ENCODE measurements at regions not wholly inside any gene's neighbourhood (a gene's known extent, or its start where the extent isn't known, plus 50 kb on each side); places are given as distances from the start of the nearest gene placed in this dataset.

DNA sequence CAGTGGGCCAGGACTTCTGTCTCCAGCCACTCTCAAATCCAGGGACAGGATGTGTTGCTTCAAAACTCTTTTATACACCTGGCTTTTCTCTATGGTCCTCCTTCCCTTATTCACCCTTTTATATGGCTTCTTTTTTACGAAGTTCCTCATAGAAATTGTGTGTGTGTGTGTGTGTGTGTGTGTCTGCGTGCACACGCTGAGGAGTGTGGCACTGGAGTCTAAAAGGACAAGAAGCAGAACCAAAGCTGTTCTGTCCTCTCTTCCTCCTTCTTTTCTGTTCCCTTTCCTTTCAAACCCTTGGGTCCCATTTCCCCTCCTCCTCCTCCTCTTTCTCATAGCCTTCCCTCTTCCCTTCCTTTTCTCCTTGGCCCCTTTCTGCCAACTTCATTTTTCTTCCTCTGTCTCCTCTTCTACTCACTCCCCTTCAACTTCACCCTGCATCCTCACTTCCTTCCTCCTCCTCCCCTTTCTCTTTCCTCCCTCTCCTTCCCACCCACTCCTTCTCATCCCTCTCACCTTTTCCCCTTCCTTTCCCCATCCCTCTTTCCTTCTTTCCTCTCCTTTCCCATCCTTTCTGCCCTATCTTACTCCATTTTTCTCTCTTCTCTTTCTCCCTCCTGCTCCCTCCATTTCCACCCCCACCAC, 360.5 kb downstream of the MID1IP1 start:
- TF ChIP-seq PYGO2 (tag; IDR thresholded peaks at IDR 0.05) = no peak
- TF ChIP-seq, protein P1, sequence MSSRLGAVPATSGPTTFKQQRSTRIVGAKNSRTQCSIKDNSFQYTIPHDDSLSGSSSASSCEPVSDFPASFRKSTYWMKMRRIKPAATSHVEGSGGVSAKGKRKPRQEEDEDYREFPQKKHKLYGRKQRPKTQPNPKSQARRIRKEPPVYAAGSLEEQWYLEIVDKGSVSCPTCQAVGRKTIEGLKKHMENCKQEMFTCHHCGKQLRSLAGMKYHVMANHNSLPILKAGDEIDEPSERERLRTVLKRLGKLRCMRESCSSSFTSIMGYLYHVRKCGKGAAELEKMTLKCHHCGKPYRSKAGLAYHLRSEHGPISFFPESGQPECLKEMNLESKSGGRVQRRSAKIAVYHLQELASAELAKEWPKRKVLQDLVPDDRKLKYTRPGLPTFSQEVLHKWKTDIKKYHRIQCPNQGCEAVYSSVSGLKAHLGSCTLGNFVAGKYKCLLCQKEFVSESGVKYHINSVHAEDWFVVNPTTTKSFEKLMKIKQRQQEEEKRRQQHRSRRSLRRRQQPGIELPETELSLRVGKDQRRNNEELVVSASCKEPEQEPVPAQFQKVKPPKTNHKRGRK (tag; IDR thresholded peaks at IDR 0.05) = peak; percentile 86
- 0% methylated on average over 3 of the region's 3 CpGs for WGBS (ENCODE audit: insufficient coverage, low coverage, missing lambda C conversion rate)
- no peaks in the 10 kb centered on the region for H3K36me3 ChIP-seq (ENCODE audit: control insufficient read depth, insufficient read depth, low read length)
- no peaks in the 10 kb centered on the region for H4K20me1 ChIP-seq (replicated peaks; ENCODE audit: control insufficient read depth, insufficient read depth, low read length)
- ATAC-seq = no peak
- no peaks in the 10 kb centered on the region for H3K9me1 ChIP-seq (ENCODE audit: control insufficient read depth, insufficient read depth, low read length)
- in situ Hi-C loops (cut with MboI) = no loop called here
- H3K4me2 ChIP-seq (ENCODE audit: insufficient read depth, low read length) = no peak overlapping the region
- 0 out of 5 replicates have a peak, but pooled peaks cover 0 to 4% of the 10 kb centered on the region in 2 experiments for H3K4me1 ChIP-seq (replicated peaks in 1 of 2; ENCODE audit: control insufficient read depth in 2 of 2, insufficient read depth in 2 of 2, low read length in 2 of 2)
- H3K9me3 ChIP-seq (replicated peaks; ENCODE audit: control insufficient read depth, insufficient read depth, low read depth, low read length) = no peaks in the 10 kb centered on the region
- no peak for FAIRE-seq
- H3K4me3 ChIP-seq = no peak overlapping the region
- H3K9ac ChIP-seq (ENCODE audit: insufficient read depth in 1 of 2, low read depth in 2 of 2, low read length in 2 of 2) = no peak overlapping the region
- intact Hi-C loops (cut with micrococcal nuclease) = no loop called here
- H2AFZ ChIP-seq (ENCODE audit: low read depth, low read length) = no peak overlapping the region
- DNase-seq (ENCODE audit: extremely low read depth in 1 of 4, low spot score in 3 of 4) = no peak
- peaks cover 0 to 18% of the 10 kb centered on the region in 2 experiments; a peak in 2 of 5 replicates for H3K27me3 ChIP-seq (ENCODE audit: control insufficient read depth in 2 of 2, insufficient read depth in 2 of 2, low read length in 2 of 2)
- H3K79me2 ChIP-seq (ENCODE audit: control insufficient read depth, insufficient read depth, low read length) = no peaks in the 10 kb centered on the region
- ChIA-PET POLR2A (no interaction called here), CTCF (ENCODE audit: low intra/inter-chr PET ratio) (no interaction called here)
- BruUV-seq (replicated peaks) = no TSS peak
- no peak overlapping the region for H3K27ac ChIP-seq (ENCODE audit: extremely low read depth, low read depth, low read length)

DNA sequence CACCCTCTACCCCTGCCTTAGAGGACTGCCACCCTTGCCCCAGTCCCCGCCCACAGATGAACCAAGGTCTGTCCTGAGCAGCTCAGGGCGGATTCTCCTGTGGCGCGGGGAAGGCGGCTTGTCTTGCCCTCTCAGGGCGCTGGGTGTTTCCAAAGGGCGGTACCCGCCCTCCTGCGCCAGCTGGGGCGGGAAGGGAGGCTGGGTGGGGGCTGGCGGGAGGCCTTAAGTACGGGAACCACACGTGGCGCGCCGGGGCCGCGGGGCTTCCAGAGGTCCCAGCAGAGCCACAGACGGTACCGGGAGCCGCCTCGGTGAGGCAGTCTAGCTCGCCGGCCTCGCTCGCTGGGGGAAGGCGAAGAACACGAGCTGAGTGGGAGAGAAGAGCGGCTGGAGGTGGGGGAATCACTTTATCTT, 361.1 kb downstream of the MID1IP1 start:
- POLR2A ChIA-PET = no interaction called here
- in situ Hi-C loops (cut with MboI) (no loop called here), intact Hi-C loops (cut with micrococcal nuclease) (no loop called here)
- no peak for FAIRE-seq
- no peak overlapping the region for H3K27ac ChIP-seq (ENCODE audit: extremely low read depth, low read depth, low read length)
- H3K9me3 ChIP-seq (replicated peaks; ENCODE audit: control insufficient read depth, insufficient read depth, low read depth, low read length) = no peaks in the 10 kb centered on the region
- H3K36me3 ChIP-seq (ENCODE audit: control insufficient read depth, insufficient read depth, low read length) = no peaks in the 10 kb centered on the region
- WGBS (ENCODE audit: insufficient coverage, low coverage, missing lambda C conversion rate) = 3% methylated on average over 7 of the region's 29 CpGs
- H3K9ac ChIP-seq (ENCODE audit: insufficient read depth in 1 of 2, low read depth in 2 of 2, low read length in 2 of 2) = no peak overlapping the region
- H3K4me2 ChIP-seq (ENCODE audit: insufficient read depth, low read length) = no peak overlapping the region
- no peak overlapping the region for H3K4me3 ChIP-seq
- no TSS peak for BruUV-seq (replicated peaks)
- ATAC-seq = peak; percentile 35; the same call in 1 of the 3 replicates
- H4K20me1 ChIP-seq (replicated peaks; ENCODE audit: control insufficient read depth, insufficient read depth, low read length) = no peaks in the 10 kb centered on the region
- no peaks in the 10 kb centered on the region for H3K79me2 ChIP-seq (ENCODE audit: control insufficient read depth, insufficient read depth, low read length)
- DNase-seq (ENCODE audit: extremely low read depth in 1 of 4, low spot score in 3 of 4) = no peak
- no peak overlapping the region for H2AFZ ChIP-seq (ENCODE audit: low read depth, low read length)
- peaks cover 0 to 20% of the 10 kb centered on the region in 2 experiments; a peak in 2 of 5 replicates for H3K27me3 ChIP-seq (ENCODE audit: control insufficient read depth in 2 of 2, insufficient read depth in 2 of 2, low read length in 2 of 2)
- no peaks in the 10 kb centered on the region for H3K9me1 ChIP-seq (ENCODE audit: control insufficient read depth, insufficient read depth, low read length)
- H3K4me1 ChIP-seq (replicated peaks in 1 of 2; ENCODE audit: control insufficient read depth in 2 of 2, insufficient read depth in 2 of 2, low read length in 2 of 2) = 0 out of 5 replicates have a peak, but pooled peaks cover 0 to 4% of the 10 kb centered on the region in 2 experiments
- CTCF ChIA-PET (ENCODE audit: low intra/inter-chr PET ratio) = no interaction called here
- TF ChIP-seq PTTG1 (tag; IDR thresholded peaks at IDR 0.05; ENCODE audit: low read depth) (no peak), ZNF57 (CRISPR knock-in tag; IDR thresholded peaks at IDR 0.05) (no peak), SAFB2 (IDR thresholded peaks at IDR 0.05; ENCODE audit: borderline replicate concordance, low read depth, low read length, severe bottlenecking) (no peak)
- TF ChIP-seq, protein P2, sequence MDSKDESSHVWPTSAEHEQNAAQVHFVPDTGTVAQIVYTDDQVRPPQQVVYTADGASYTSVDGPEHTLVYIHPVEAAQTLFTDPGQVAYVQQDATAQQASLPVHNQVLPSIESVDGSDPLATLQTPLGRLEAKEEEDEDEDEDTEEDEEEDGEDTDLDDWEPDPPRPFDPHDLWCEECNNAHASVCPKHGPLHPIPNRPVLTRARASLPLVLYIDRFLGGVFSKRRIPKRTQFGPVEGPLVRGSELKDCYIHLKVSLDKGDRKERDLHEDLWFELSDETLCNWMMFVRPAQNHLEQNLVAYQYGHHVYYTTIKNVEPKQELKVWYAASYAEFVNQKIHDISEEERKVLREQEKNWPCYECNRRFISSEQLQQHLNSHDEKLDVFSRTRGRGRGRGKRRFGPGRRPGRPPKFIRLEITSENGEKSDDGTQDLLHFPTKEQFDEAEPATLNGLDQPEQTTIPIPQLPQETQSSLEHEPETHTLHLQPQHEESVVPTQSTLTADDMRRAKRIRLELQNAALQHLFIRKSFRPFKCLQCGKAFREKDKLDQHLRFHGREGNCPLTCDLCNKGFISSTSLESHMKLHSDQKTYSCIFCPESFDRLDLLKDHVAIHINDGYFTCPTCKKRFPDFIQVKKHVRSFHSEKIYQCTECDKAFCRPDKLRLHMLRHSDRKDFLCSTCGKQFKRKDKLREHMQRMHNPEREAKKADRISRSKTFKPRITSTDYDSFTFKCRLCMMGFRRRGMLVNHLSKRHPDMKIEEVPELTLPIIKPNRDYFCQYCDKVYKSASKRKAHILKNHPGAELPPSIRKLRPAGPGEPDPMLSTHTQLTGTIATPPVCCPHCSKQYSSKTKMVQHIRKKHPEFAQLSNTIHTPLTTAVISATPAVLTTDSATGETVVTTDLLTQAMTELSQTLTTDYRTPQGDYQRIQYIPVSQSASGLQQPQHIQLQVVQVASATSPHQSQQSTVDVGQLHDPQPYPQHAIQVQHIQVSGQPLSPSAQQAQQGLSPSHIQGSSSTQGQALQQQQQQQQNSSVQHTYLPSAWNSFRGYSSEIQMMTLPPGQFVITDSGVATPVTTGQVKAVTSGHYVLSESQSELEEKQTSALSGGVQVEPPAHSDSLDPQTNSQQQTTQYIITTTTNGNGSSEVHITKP (IDR thresholded peaks at IDR 0.05; ENCODE audit: partially characterized antibody) = no peak
- TF ChIP-seq, protein P3, sequence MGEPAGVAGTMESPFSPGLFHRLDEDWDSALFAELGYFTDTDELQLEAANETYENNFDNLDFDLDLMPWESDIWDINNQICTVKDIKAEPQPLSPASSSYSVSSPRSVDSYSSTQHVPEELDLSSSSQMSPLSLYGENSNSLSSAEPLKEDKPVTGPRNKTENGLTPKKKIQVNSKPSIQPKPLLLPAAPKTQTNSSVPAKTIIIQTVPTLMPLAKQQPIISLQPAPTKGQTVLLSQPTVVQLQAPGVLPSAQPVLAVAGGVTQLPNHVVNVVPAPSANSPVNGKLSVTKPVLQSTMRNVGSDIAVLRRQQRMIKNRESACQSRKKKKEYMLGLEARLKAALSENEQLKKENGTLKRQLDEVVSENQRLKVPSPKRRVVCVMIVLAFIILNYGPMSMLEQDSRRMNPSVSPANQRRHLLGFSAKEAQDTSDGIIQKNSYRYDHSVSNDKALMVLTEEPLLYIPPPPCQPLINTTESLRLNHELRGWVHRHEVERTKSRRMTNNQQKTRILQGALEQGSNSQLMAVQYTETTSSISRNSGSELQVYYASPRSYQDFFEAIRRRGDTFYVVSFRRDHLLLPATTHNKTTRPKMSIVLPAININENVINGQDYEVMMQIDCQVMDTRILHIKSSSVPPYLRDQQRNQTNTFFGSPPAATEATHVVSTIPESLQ (CRISPR knock-in tag; IDR thresholded peaks at IDR 0.05) = no peak
